DMS79 (cell line): ENCODE measurements at regions not wholly inside any gene's neighbourhood (a gene's known extent, or its start where the extent isn't known, plus 50 kb on each side); places are given as distances from the start of the nearest gene placed in this dataset.

Source experiments
- DNase-seq: peaks from one replicate; lab custom pipeline; 2025; lab: John Stamatoyannopoulos, UW

DNA sequence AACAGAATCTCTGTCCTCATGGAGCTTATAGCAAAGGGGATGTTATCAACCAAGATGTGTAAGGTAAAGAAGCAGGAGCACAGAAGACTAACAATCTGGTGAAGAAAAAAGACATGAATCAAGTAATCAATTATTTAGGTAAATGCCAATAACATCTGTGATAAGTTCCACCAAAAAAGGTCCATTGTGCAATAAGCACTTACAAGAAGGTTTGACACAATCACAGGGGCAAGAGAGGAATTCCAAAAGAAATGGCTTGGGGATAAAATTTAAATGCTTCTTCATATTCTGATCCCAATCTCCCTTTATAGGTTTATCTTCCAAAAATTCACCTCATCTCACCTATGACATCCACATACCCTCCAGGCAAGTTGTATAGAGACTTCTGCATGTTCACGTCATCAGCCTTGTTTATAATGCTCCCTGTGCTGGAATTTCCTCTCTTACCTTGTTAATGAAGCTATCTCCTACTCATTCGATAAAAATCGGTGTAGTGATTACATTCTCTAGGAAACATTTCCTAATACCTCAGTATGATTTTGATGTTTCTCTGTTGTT lies 53.6 kb upstream of the DPT start:
- DNase-seq: no peak

DNA sequence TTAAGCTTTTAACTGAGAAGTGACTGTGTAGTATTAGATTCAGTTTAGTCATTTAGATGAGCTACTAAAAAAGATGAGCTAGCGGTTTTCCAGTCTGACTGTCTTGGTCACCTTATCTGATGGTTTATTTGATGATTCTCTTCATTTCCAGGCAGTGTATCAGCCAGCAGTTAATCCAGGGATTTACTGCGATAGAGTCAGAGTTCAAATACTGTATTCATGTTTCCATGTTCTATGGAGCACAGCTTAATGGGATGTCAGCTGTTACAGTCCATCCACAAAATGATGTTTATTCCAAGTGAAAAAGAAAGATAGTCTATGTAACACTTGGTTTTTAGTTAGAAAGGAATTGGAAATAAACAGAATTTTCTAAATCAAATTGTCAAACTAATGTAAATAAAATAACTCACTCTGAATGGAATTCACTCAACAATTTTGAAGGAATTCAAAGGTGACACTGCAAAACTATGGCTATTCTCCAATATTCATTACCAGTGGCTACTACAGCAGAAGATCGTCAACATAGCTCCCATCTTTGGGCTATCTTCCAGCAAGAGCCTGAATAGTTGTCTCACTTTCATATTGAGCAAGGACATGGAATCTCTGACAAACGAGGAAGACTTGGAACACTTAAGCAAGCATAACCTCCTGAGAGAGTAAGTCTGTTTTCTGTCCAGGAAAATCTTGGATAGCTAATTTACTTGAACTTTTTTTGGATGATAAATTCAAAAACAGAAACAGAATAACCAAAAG lies 54.6 kb upstream of the DPT start:
- DNase-seq: no peak

DNA sequence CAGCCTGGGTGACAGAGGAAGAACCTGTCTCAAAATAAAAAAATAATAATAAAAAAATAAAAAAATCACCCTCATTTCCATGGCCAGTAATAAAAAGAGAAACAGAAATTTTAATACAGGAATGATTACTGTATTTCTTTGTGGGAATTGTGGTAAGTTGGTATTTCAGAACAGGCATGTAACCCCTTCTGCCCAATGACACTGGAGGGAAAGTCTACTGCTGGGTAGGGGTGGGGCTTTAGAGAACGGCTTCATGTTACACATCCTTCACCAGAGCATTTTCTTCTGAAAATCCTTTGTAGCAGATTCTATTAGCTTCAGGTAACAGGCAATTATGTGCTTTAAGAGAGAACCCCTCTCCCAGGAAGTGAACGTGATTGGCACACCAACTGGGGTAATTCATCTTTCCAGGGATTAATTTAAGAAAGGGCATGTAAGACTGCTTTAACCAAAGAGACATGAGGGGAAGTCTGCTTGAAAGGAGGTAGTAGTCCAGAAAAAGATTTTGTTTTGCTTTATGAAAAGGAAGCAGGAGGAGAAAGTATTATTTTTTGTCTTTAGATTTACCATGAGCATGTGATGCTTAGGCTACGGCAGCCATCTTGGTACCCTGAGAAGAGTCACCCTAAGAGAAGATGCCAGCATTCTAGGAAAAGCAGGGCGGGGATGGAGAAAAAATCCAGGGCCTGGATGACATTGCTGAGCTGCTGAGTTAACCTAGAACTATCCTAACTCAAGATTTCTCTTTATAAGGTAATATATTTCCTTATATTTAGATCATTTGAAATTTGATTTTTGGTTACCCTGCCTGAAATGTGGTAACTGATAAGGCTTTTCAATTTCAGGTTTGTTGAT lies 57.7 kb upstream of the DPT start:
- no peak for DNase-seq

DNA sequence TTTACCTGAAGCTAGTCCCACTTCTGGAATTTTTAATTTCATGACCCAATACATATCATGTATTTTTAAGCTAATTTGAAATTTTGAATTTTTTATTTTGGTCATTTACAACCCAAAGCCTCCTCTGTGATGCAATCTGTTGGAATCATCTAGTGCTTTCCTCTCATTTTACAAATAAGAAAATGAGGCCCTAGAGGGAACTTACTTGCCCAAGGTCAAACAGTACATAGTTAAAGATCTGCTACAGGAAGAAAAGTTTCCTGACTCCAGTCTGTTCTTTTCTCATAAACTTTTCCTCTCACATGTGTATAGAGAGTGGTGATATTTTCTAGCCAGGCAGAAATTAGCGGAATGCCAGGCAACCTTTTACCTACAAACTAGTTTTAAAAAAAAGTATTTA lies 59.3 kb upstream of the DPT start:
- DNase-seq: no peak

DNA sequence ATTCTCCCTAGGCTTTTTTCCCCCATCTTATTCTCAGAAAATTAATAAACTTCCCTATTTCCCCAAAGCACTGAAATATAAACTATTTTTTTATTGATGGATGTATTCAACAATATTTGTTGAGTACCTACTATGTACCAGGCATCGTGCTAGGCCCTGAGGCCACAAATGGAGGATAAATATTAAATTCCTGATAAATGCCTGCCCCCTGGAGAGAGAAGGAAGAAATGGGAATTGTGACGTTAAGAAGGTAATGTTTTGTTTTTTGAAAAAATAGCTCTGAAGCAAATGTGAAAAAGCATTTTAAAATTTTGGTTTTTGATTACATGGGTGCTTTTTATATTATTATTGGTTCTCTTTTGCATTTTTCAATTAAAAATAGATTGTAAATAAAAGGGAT lies 60.5 kb upstream of the DPT start:
- no peak for DNase-seq

DNA sequence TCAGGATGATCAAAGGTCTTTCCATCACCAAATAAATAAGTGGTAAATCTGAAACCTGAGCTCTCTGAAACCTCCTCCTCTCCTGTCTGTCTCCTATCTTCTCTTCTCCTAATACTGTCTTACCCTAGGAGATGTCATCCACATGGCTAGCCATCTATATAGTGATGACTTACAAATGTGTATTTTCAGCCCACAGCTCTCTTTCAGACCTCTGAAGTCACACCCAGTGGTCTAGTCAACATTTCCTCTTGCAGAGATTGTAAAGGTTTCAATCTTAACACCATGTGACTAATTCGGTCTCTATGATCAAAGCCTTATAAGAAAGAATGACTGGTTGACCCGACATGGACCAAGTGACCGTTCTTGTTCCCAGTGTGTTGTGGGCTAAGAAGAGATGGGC lies 63.1 kb upstream of the DPT start:
- DNase-seq: no peak

DNA sequence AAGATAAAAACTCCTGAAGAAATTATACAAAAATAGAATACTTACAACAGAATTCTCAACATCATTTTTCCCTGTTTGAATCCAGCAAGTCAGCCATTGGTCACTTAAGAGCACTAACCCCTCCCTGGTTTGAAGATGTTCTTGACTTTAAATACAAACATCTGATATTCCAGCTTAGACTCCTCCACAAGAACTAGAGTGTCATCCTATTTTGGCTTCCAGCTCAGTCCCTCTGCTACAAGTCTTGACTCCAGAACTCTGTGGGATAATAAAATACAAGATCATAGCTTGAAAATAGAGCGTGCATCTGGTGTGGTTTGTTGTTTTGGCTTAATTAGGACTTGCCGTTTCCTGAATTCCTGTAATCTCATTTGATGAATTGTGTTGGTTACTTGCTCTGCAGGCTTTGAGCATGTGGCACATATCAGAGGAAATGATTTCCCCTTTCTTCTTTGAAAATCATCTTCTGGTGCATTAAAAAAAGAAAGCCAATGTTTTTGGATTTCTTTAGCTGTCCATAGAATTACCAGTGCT lies 63.7 kb upstream of the DPT start:
- DNase-seq: no peak

DNA sequence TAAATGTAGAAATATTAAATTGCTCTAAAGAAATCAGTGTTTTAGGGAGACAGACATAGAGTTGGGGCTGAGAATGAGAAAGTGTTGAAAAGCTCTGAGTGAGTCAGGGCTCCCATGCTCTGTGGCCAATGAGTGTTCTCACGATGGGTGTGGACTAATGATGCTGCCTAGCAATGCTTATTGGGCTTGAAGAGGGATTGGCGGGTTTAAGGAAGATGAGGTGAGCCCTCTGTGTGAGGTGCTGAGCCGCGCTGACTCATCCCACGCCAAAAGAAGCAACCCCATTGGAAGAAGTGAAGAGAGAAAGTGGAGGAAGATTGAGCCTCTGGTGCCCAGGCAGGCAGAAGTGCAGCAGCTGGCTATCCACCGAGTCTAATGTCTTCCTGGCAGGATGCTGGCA lies 65.1 kb upstream of the DPT start:
- DNase-seq: no peak

DNA sequence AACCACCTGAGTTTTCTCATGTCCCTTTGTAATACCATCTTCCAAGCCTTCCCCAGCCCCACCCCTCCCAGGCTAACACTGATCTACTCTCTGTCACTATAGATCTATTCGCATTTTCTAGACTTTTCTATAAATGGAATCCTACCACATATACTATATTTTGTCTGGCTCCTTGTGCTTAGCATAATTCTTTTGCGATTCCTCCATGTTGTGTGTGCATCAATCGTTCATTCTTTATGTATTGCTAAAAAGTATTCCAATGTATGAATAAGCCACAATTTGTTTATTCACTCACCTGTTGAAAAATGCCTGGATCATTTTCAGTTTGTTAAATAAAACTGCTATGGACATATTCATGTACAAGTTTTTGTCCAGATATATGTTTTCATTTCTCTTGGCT lies 66.7 kb upstream of the DPT start:
- DNase-seq: no peak

DNA sequence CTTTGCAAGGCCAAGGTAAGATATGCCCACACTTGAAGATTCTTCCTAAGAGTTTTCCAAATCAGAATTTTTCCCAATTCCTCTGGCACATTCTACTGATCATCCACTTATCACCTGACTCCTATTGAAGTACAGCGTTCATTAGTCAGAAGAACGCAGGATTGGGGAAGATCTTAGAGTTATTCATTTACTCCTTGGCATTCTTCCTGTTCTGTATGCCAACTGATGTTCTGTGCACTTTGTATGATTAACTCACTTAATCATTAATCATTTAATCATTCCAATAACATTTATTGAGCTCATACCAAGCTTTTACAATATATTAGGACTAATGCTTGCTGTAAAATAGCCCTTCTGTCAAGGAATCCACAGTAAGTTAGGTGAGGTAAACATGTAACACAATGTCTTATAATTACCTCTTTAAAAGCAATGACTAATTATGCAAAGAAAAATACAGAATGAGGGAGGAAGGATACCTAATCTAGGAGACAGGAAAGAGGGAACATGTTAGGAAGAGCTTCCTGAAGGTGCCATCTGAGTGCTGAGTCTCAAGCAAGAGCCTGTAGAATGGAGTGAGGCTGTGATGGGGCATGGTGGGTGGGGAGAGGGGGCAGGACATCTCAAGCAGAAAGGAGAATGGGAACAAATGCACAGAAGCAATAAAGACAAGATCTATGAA lies 71.1 kb upstream of the DPT start:
- no peak for DNase-seq

DNA sequence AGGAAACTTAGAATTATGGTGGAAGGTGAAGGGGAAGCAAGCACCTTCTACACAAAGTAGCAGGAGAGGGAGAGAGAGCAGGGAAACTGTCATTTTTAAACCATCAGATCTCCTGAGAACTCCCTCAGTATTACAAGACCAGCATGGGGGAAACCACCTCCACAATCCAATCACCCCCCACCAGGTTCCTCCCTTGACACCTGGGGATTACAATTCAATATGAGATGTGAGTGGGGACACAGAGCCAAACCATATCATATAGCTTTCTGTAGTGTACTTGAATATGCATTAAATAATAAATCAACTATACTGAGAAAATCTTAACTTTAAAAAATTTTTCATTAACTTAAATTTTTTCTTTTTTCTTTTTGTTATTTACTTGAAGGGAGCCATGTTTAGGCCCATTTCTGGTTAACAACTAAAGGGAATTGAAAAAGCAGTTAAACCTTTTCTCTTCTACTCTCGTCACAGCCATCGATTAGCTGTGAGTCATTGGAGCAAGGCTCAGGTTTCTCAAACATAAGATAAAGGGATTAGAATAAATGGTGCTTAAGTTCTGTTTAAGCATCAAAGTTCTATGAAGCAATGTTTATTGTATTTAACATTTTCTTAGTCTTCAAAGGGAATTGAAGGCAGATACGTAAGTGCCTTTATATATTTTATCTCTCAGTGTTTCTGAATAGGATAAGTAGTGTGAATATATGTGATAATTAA lies 72.2 kb upstream of the DPT start:
- DNase-seq: no peak

DNA sequence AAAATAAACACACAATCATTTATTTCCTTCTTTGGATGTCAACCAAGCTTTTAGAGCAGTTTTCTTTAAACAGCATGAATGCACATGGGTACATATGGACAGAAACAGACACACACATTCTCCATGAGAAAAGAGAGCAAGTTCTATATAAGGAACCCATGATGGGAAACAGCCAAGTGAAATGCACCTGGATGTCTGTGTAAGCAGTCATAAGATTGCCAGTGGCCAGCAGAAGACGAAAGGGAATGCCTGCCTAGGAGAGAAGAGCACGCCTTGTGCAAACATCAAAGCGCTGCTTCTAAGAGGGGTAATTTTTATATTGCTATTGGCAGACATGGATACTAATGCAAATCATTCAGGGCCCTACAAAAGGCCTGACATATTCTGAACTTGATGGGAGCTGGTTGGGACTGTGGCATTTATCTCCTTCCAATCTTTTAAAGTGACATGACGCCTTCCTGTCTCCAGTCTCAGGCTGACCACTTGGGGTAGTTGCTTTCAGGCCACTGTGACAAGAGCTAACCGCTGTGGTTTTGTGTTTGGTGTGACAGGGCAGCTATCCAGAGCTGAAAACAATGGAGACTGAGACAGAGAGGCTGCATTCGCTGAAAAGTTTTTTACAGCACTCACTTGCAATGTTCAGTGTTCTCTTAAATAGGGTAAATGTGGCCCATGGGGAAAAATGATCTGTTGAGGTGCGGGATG lies 75.0 kb upstream of the DPT start:
- no peak for DNase-seq

DNA sequence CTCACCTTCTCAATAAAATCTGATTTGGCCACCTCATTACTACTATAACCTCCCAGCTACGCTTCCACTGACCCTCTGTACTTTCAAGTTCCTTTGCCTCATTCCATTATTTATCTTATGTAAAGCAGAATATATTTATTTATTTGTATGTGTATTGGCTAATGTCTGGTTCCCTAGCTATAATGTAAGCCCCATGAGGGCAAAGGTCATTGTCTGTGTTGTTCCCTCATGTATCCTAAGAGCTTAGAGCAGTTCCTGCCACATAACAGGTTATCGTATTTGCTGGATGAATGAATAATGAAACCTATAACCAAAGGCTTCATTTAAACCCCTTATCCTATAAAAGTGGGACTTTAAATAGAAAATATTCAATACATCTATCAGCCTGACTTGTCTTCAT lies 77.9 kb upstream of the DPT start:
- DNase-seq: no peak

DNA sequence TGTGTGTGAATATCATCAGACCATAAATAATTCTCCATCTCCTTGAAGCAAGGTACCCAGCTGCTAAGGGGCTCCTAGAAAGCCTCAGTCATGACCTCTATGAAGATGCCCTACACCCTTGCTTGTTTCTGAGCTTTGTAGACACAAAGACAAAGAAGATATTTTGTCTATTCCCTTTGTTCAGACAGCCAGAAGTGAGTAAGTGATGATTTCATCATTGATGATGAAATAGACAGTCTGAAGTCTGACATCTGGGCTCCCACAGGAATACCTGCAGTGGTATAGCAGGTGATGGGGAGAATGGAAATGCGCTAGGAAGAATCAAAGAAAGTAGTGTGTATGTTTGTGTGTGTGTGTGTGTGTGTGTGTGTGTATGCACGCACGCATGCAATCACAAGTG lies 82.2 kb upstream of the DPT start:
- DNase-seq: no peak

DNA sequence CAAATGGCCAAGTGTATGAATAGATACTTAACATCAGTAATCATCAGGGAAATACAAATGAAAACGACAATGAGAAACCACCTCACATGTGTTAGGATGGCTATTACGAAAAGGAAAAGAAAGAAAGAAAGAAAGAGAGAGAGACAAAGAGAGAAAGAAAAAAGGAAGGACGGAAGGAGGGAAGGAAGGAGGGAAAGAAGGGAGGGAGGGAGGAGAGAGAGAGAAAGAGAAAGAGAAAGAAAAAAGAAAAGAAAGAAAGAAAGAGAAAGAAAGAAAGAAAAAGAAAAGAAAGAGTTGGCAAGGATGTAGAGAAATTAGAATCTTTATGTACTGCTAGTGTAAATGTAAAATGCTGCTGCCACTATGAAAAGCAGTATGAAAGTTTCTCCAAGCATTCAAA lies 90.7 kb upstream of the DPT start:
- no peak for DNase-seq

DNA sequence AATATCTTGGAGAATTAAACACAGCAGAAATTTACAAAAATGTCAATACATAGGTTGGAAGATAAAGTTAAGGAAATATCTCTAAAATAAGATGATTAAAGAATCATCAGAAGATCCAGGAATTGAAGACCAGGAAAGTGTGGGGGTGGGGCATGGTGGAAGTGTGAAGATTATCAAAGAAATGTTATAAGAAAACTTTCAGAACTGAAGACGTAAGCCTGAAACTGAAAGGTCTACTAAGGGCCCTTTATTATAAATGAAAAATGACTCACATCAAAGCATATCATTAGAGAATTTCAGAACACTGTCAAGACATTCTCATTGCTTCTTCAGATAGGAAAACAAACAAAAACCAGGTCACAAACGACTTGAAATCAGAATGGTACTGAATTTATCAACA lies 92.4 kb upstream of the DPT start:
- DNase-seq: no peak

DNA sequence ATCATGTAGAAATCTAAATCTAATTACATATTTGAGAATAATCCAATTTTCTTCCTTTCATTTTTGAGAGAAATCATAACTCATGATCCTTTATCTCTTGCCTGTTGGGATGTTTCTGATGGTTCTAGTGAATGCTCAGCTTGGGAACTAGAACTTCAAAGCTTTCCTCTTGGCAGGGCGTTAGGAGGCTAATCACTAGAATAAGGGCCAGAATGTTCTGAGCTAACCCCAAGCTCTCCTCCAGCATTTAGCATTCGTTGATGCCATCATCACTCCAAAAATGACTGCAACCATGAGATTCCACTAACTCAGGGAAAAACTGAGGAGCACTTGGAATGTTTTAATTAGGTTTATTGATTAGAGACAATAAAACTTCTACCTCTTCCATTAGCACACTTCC lies 93.9 kb upstream of the DPT start:
- no peak for DNase-seq

DNA sequence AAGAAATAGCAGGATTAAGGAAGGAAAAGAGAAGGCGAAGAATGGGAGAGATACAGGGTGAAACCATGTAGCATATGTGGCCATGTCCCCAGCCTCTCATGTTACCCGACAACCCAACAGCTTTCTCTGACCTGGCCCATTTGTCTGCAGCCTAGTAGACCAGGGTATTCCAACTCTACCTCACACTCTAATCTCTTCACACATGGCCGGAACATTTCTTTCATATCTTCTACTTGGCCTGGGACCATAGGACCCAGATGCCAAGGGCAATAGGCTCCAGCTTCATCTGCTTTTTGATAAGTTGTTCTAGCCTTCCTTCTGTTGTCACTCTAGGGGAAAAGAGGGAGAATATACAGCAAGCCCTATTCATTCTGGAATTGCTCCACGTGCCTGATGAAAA lies 95.0 kb upstream of the DPT start:
- DNase-seq: no peak

DNA sequence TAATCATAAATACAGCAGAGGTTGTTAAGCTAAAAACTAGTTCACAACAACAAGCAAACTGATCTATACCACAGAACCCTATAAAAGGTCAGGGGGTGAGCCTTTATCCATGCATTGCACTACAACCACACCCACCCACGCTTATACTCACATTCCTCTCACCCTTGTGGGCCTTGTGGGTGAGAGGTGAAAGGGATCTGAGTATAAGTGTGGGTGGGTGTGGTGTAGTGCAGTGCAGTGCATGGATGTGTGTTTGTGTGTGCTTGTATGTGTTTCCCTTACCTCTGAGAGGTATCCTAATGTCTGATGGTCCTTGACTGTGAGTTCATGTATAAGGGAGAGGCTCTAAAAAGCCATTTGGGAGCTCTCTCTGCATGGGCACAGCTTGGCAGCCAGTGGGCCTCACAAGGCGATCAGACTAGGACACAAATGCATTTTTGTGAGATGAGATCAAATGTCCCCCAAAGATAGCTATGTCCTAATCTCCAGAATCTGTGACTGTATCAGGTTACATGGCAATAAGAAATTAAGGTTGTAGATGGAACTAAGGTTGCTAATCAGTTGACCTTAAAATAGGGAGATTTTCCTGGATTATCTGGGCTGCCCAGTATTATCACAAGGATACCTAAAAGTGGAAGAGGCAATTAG lies 95.5 kb upstream of the DPT start:
- no peak for DNase-seq

DNA sequence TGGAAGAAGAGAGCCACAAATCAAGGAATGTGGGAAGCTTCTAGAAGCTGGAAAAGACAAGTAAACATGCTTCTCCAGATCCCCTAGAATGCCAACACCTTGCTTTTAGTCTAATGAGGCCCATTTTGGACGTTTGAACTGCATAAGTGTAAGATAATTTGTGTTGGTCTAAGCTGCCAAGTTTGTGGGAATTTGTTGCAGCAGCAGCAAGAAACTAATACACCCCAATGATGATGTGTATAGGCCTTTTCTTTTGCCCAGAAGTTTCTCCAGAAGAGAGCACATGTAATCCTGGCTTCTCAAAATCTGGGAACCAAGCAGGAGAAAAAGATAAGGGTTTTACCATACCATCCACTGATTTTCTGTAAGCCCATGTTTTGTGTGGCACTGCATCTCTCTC lies 96.1 kb upstream of the DPT start:
- no peak for DNase-seq

DNA sequence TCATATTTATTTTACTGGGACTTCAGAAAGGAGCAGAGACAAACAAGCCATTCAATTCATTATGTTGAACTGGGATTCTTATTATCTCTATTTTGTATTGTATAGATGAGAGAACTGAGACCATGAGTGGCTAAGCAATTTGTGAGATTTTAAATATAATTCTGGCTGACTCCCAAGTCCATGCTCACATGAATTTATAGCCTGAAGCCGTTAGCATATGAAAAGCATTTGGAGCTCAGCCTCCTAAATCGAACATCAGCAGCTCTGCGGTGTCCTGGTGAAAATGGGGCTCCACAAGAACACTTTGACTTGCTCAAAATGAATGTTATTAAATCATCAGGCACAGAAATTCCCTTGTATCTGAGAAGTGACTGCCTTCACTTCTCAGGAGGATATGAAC lies 96.8 kb upstream of the DPT start:
- no peak for DNase-seq
